ENCODE measurements at regions not wholly inside any gene's neighbourhood (a gene's known extent, or its start where the extent isn't known, plus 50 kb on each side); places are given as distances from the start of the nearest gene placed in this dataset.

- H3K27me3 ChIP-seq, result no peaks in the 10 kb centered on the region
- TF ChIP-seq CTCF (IDR thresholded peaks at IDR 0.05) (no peak), POLR2A (IDR thresholded peaks at IDR 0.05) (no peak)
- no peaks in the 10 kb centered on the region for H3K9me3 ChIP-seq
- no peak for DNase-seq
- H3K36me3 ChIP-seq, result no peaks in the 10 kb centered on the region
- ATAC-seq, result no peak
- no peak overlapping the region for H3K4me3 ChIP-seq
- H3K27ac ChIP-seq, result no peak overlapping the region
- WGBS (ENCODE audit: insufficient coverage, low coverage, low lambda C conversion rate, missing lambda C conversion rate), result 94% methylated on average over 3 of the region's 3 CpGs
- H3K4me1 ChIP-seq, result no peaks in the 10 kb centered on the region
- intact Hi-C loops (cut with DNase I), result no loop called here
These were observed 62.7 kb downstream of the NPTX2 start for GRCh38 chr7:98679741-98680140.

GRCh38 chr7:98681511-98681910 is 64.4 kb downstream of the NPTX2 start:
- ATAC-seq, result no peak
- no peak for DNase-seq
- 33% methylated on average over 4 of the region's 6 CpGs for WGBS (ENCODE audit: insufficient coverage, low coverage, low lambda C conversion rate, missing lambda C conversion rate)
- TF ChIP-seq POLR2A (IDR thresholded peaks at IDR 0.05) (no peak), CTCF (IDR thresholded peaks at IDR 0.05) (no peak)
- no peaks in the 10 kb centered on the region for H3K4me1 ChIP-seq
- no peaks in the 10 kb centered on the region for H3K9me3 ChIP-seq
- no peak overlapping the region for H3K27ac ChIP-seq
- H3K27me3 ChIP-seq, result no peaks in the 10 kb centered on the region
- intact Hi-C loops (cut with DNase I), result no loop called here
- H3K36me3 ChIP-seq, result no peaks in the 10 kb centered on the region
- H3K4me3 ChIP-seq, result no peak overlapping the region

GRCh38 chr7:98681951-98682350 is 64.9 kb downstream of the NPTX2 start:
- no peak for ATAC-seq
- Histone ChIP-seq H3K4me3 (no peak overlapping the region), H3K27ac (no peak overlapping the region), H3K36me3 (no peaks in the 10 kb centered on the region), H3K27me3 (no peaks in the 10 kb centered on the region), H3K4me1 (no peaks in the 10 kb centered on the region), H3K9me3 (no peaks in the 10 kb centered on the region)
- no peak for DNase-seq
- TF ChIP-seq CTCF (IDR thresholded peaks at IDR 0.05) (no peak), POLR2A (IDR thresholded peaks at IDR 0.05) (no peak)
- 36% methylated on average over 12 of the region's 15 CpGs for WGBS (ENCODE audit: insufficient coverage, low coverage, low lambda C conversion rate, missing lambda C conversion rate)
- intact Hi-C loops (cut with DNase I), result no loop called here

DNA sequence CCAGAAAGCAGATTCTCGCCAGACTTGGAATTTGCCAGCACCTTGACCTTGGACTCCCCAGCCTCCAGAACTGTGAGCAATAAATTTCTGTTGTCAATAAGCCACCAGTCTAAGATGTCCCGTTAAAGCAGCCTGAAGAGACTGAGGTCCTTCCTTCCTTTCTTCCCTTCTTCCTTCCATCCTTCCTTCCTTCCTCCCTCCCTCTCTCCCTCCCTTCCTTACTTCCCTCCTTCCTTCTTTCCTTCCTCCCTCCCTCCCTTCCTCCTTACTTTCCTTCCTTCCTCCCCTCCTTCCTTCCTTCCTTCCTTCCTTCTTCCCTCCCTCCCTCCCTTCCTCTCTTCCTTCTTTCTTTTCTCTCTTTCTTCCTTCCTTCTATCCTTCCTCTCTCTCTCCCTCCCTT is 66.4 kb downstream of the NPTX2 start:
- Histone ChIP-seq H3K27me3 (no peaks in the 10 kb centered on the region), H3K4me3 (no peak overlapping the region), H3K27ac (no peak overlapping the region), H3K4me1 (no peaks in the 10 kb centered on the region), H3K36me3 (no peaks in the 10 kb centered on the region), H3K9me3 (no peaks in the 10 kb centered on the region)
- DNase-seq, result no peak
- ATAC-seq, result no peak
- no peak for TF ChIP-seq CTCF (IDR thresholded peaks at IDR 0.05)
- TF ChIP-seq POLR2A (IDR thresholded peaks at IDR 0.05), result no peak
- WGBS (ENCODE audit: insufficient coverage, low coverage, low lambda C conversion rate, missing lambda C conversion rate), result 59% methylated on average over 2 of the region's 2 CpGs
- intact Hi-C loops (cut with DNase I), result no loop called here

GRCh38 chr7:98685541-98685940 is 68.5 kb downstream of the NPTX2 start:
- WGBS (ENCODE audit: insufficient coverage, low coverage, low lambda C conversion rate, missing lambda C conversion rate), result 64% methylated on average over 5 of the region's 8 CpGs
- Histone ChIP-seq H3K4me3 (no peak overlapping the region), H3K27me3 (no peaks in the 10 kb centered on the region), H3K4me1 (no peaks in the 10 kb centered on the region), H3K27ac (no peak overlapping the region), H3K36me3 (no peaks in the 10 kb centered on the region), H3K9me3 (no peaks in the 10 kb centered on the region)
- DNase-seq (no peak), ATAC-seq (no peak)
- intact Hi-C loops (cut with DNase I), result no loop called here
- TF ChIP-seq CTCF (IDR thresholded peaks at IDR 0.05) (no peak), POLR2A (IDR thresholded peaks at IDR 0.05) (no peak)
